ENCODE measurements at regions not wholly inside any gene's neighbourhood (a gene's known extent, or its start where the extent isn't known, plus 50 kb on each side); places are given as distances from the start of the nearest gene placed in this dataset.
"Not testable (repeated sequence)": the region's sequence is repeated elsewhere in the genome, so short reads cannot be mapped to it uniquely, and the experiment has no call there.

GRCh38 chr3:40645883-40646282, 121.1 kb downstream of the ZNF621 start:
- DNase-seq, result peak; percentile 15

- DNase-seq, result no peak
Measured at GRCh38 chr3:40649346-40649745, 124.6 kb downstream of the ZNF621 start.

- DNase-seq, result no peak
Measured at GRCh38 chr3:40652072-40652471, 127.3 kb downstream of the ZNF621 start.

- DNase-seq, result no peak
Measured at GRCh38 chr3:40653001-40653400, 128.2 kb downstream of the ZNF621 start.

GRCh38 chr3:40653878-40654277, 129.1 kb downstream of the ZNF621 start:
- no peak for DNase-seq

- DNase-seq, result no peak
Measured at GRCh38 chr3:40655551-40655950, 130.8 kb downstream of the ZNF621 start.

- DNase-seq, result no peak
Measured at GRCh38 chr3:40657623-40658022, 132.9 kb downstream of the ZNF621 start.

- no peak for DNase-seq
Measured at GRCh38 chr3:40658305-40658704, 133.5 kb downstream of the ZNF621 start.

- no peak for DNase-seq
Measured at GRCh38 chr3:40660554-40660953, 135.8 kb downstream of the ZNF621 start.

GRCh38 chr3:40661284-40661683, 136.5 kb downstream of the ZNF621 start:
- no peak for DNase-seq

- no peak for DNase-seq
Measured at GRCh38 chr3:40663280-40663679, 138.5 kb downstream of the ZNF621 start.

- no peak for DNase-seq
Measured at GRCh38 chr3:40669176-40669575, 144.4 kb downstream of the ZNF621 start.

GRCh38 chr3:40672861-40673260, 148.1 kb downstream of the ZNF621 start:
- DNase-seq, result no peak

- no peak for DNase-seq
Measured at GRCh38 chr3:40677321-40677720, 152.6 kb downstream of the ZNF621 start.

GRCh38 chr3:40677749-40678148, 153.0 kb downstream of the ZNF621 start:
- no peak for DNase-seq

GRCh38 chr3:40679290-40679689, 154.5 kb downstream of the ZNF621 start:
- DNase-seq, result no peak

- no peak for DNase-seq
Measured at GRCh38 chr3:40680685-40681657, 156.2 kb downstream of the ZNF621 start.

GRCh38 chr3:40681658-40682055, 156.9 kb downstream of the ZNF621 start:
- DNase-seq, result no peak

GRCh38 chr3:40689837-40690236, 165.1 kb downstream of the ZNF621 start:
- no peak for DNase-seq

- DNase-seq, result peak; percentile 60
Measured at GRCh38 chr3:40690749-40691451, 166.1 kb downstream of the ZNF621 start.

- DNase-seq, result no peak
Measured at GRCh38 chr3:40691452-40691861, 166.7 kb downstream of the ZNF621 start.

GRCh38 chr3:40695848-40696247, 171.1 kb downstream of the ZNF621 start:
- peak; percentile 20 for DNase-seq

GRCh38 chr3:40698611-40699010, 173.9 kb downstream of the ZNF621 start:
- not testable (repeated sequence) for DNase-seq

Data from muscle of arm (tissue), 1 donor.